ENCODE measurements at regions not wholly inside any gene's neighbourhood (a gene's known extent, or its start where the extent isn't known, plus 50 kb on each side); places are given as distances from the start of the nearest gene placed in this dataset.

- Histone ChIP-seq H3K4me3 (no peak overlapping the region), H3K4me1 (peaks cover 0 to 9% (median 3%) of the 10 kb centered on the region in 4 donors), H3K36me3 (no peaks in the 10 kb centered on the region), H3K27ac (no peak overlapping the region), H3K27me3 (no peaks in the 10 kb centered on the region), H3K9me3 (no peaks in the 10 kb centered on the region)
- 95 to 99% (median 96%) methylated on average over 3 of the region's 3 CpGs for WGBS, 5 donors
- intact Hi-C loops (cut with DNase I; ENCODE audit: low total_unique reads), result no loop called here
- no peak for TF ChIP-seq POLR2A (IDR thresholded peaks at IDR 0.05)
- TF ChIP-seq CTCF (IDR thresholded peaks at IDR 0.05), result no peak
- no peak for TF ChIP-seq POLR2AphosphoS5 (IDR thresholded peaks at IDR 0.05)
- no peak for TF ChIP-seq EP300 (IDR thresholded peaks at IDR 0.05)
- DNase-seq, result no peak
Observed at GRCh38 chr4:128346054-128346716, 58.6 kb upstream of the PGRMC2 start.

- WGBS, 5 donors, result 53 to 83% (median 70%) methylated on average over 1 of the region's 1 CpG
- intact Hi-C loops (cut with DNase I; ENCODE audit: low total_unique reads), result no loop called here
- DNase-seq, result no peak
- Histone ChIP-seq H3K4me1 (peaks cover 0 to 9% (median 3%) of the 10 kb centered on the region in 4 donors), H3K9me3 (no peaks in the 10 kb centered on the region), H3K4me3 (no peak overlapping the region), H3K36me3 (no peaks in the 10 kb centered on the region), H3K27me3 (no peaks in the 10 kb centered on the region), H3K27ac (no peak overlapping the region)
- TF ChIP-seq CTCF (IDR thresholded peaks at IDR 0.05), result no peak
- no peak for TF ChIP-seq EP300 (IDR thresholded peaks at IDR 0.05)
- TF ChIP-seq POLR2A (IDR thresholded peaks at IDR 0.05), result no peak
- no peak for TF ChIP-seq POLR2AphosphoS5 (IDR thresholded peaks at IDR 0.05)
Observed at GRCh38 chr4:128345650-128346049, 58.0 kb upstream of the PGRMC2 start.

- DNase-seq, result no peak
- intact Hi-C loops (cut with DNase I; ENCODE audit: low total_unique reads), result no loop called here
- TF ChIP-seq CTCF (IDR thresholded peaks at IDR 0.05) (no peak), POLR2A (IDR thresholded peaks at IDR 0.05) (no peak), EP300 (IDR thresholded peaks at IDR 0.05) (no peak), POLR2AphosphoS5 (IDR thresholded peaks at IDR 0.05) (no peak)
- Histone ChIP-seq H3K27ac (no peak overlapping the region), H3K4me3 (no peak overlapping the region), H3K36me3 (no peaks in the 10 kb centered on the region), H3K4me1 (peaks cover 0 to 10% (median 4%) of the 10 kb centered on the region in 4 donors), H3K27me3 (no peaks in the 10 kb centered on the region), H3K9me3 (no peaks in the 10 kb centered on the region)
- WGBS, 5 donors, result 70 to 85% (median 80%) methylated on average over 1 of the region's 1 CpG
Observed at GRCh38 chr4:128342762-128343161, 55.1 kb upstream of the PGRMC2 start.

GRCh38 chr4:128341634-128342033 is 54.0 kb upstream of the PGRMC2 start:
- WGBS, 5 donors, result 86 to 97% (median 92%) methylated on average over 4 of the region's 4 CpGs
- TF ChIP-seq EP300 (IDR thresholded peaks at IDR 0.05) (no peak), POLR2AphosphoS5 (IDR thresholded peaks at IDR 0.05) (no peak), CTCF (IDR thresholded peaks at IDR 0.05) (no peak), POLR2A (IDR thresholded peaks at IDR 0.05) (no peak)
- no peak overlapping the region for H3K27ac ChIP-seq
- no peaks in the 10 kb centered on the region for H3K9me3 ChIP-seq
- DNase-seq, result no peak
- H3K4me3 ChIP-seq, result no peak overlapping the region
- H3K4me1 ChIP-seq, result peaks cover 0 to 6% (median 0%) of the 10 kb centered on the region in 4 donors
- intact Hi-C loops (cut with DNase I; ENCODE audit: low total_unique reads), result no loop called here
- no peaks in the 10 kb centered on the region for H3K36me3 ChIP-seq
- H3K27me3 ChIP-seq, result no peaks in the 10 kb centered on the region
